ENCODE measurements at regions not wholly inside any gene's neighbourhood (a gene's known extent, or its start where the extent isn't known, plus 50 kb on each side); places are given as distances from the start of the nearest gene placed in this dataset.

DNA sequence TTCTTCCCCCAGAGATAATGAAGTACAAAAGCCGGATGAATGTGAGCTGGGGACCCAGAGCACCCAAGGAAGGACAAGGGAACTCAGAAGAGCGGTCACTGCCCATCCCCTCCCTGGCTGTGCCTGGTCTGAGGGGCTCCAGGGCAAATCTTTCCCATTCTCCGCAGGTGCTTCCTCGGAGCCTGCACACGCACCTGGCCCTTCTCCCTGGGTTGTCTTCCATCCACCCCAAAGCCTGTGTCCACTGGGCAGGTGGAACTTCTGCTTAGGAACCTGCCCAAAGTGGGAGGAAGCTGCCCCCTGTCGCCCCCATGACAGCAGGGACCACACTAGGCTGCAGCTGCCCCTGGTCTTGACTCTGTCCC is 121.0 kb upstream of the FGF3 start:
- no peak overlapping the region for H3K4me3 ChIP-seq (ENCODE audit: low read depth, low read length)
- no peak for DNase-seq (ENCODE audit: low read depth)
- TF ChIP-seq, protein P1, sequence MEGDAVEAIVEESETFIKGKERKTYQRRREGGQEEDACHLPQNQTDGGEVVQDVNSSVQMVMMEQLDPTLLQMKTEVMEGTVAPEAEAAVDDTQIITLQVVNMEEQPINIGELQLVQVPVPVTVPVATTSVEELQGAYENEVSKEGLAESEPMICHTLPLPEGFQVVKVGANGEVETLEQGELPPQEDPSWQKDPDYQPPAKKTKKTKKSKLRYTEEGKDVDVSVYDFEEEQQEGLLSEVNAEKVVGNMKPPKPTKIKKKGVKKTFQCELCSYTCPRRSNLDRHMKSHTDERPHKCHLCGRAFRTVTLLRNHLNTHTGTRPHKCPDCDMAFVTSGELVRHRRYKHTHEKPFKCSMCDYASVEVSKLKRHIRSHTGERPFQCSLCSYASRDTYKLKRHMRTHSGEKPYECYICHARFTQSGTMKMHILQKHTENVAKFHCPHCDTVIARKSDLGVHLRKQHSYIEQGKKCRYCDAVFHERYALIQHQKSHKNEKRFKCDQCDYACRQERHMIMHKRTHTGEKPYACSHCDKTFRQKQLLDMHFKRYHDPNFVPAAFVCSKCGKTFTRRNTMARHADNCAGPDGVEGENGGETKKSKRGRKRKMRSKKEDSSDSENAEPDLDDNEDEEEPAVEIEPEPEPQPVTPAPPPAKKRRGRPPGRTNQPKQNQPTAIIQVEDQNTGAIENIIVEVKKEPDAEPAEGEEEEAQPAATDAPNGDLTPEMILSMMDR (IDR thresholded peaks at IDR 0.05; ENCODE audit: insufficient read depth, low read depth, low read length) = no peak

DNA sequence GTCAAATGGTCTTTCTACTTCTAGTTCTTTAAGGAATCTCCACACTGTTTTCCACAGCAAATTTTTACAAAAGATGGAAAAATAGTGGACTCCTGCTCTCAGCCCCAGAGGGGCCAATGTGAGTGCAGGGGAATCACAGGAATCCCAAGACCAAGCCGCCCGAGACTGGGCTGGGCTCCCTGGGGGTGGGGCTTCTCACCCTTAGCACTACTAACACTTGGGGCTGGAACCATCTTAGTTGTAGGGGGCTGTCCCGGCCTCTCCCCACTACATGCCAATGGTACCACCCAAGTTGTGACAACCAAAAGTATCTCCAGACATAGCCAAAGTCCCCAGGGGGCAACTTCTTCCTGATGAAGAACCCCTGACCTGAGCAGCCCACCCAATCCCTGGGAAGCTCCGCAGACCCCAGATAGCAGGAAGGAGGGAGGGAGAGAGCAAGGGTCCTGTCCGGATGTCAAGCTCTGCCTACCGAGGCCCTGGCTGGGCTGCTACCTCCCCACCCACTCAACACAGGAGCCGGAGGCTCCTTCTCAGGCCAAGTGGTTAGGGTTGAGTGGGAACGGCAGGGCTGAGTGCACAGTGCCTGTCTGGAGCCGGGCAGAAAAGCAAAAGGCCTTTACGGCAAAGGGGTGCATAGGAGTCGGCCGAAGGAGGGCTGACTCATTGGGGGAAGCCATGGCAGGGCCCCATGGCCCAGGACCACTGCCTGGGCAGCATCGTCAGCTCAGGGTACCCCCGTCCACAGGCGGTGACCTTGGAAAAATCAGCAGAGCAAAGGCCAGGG is 122.5 kb upstream of the FGF3 start:
- H3K4me3 ChIP-seq (ENCODE audit: low read depth, low read length) = no peak overlapping the region
- no peak for DNase-seq (ENCODE audit: low read depth)
- TF ChIP-seq, protein P1 (IDR thresholded peaks at IDR 0.05; ENCODE audit: insufficient read depth, low read depth, low read length) = no peak

DNA sequence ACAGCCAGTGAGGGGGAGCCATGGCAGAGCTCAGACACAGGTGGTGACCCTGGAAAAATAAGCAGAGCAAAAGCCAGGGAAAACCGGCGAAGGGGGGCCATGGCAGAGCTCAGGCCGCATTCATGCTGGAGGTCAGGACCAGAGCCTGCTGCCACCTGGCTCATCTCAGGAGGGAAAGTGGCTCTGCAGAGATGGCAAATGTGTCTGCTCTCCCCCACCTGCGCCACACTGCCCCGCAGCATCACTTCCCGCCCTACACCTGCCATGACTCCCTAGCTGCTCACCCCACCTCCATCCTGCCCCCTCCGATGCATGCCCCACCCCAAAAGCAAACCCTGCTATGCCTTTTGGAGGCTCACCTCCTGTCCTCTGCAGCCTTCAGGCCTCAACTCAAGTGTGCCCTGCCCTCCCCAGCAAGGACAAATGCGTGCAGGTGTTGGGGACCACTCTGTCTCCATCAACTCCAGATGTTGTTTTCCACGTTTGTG is 123.2 kb upstream of the FGF3 start:
- H3K4me3 ChIP-seq (ENCODE audit: low read depth, low read length) = no peak overlapping the region
- TF ChIP-seq, protein P1 (IDR thresholded peaks at IDR 0.05; ENCODE audit: insufficient read depth, low read depth, low read length) = no peak
- DNase-seq (ENCODE audit: low read depth) = no peak

DNA sequence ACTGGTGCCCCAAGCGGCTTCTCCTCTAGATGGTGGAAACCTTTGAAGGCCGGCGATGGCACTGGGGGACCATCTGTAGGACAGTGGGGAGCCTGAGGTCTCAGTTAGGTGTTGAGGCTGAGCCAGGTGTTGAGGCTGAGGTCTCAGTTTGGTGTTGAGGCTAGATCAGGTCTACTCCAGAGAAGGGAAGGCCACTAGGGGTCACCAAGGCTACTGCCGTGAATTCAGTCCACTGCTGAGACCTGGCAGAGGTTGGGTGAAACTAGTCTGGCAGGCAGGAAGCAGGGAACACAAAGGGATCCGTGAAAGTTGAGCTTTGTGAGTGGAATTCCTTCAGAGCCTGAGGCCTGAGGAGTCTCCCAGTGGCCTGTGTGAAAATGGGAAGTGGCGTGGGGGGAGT is 123.8 kb upstream of the FGF3 start:
- H3K4me3 ChIP-seq (ENCODE audit: low read depth, low read length) = no peak overlapping the region
- no peak for DNase-seq (ENCODE audit: low read depth)
- TF ChIP-seq, protein P1 (IDR thresholded peaks at IDR 0.05; ENCODE audit: insufficient read depth, low read depth, low read length) = no peak

DNA sequence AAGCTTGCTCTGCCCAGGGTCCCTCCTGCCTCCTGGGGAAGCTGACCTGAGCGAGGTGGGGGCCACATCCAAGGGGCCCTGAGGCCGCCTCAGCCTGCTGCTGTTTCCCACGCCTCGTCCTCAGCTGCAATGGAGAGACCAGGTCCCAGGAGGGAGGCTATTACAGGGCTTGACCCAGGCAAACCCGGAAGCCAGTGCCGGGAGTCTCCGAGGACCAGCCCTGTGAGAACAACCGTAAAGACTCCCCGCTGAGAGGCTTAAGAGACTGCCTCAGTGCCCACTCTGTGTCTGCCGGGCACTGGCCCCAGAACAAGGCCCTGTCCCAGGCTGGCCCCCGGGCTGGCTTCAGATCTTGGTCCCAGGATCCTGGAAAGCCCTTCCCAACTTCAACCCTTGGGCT is 124.3 kb upstream of the FGF3 start:
- H3K4me3 ChIP-seq (ENCODE audit: low read depth, low read length) = no peak overlapping the region
- no peak for DNase-seq (ENCODE audit: low read depth)
- TF ChIP-seq, protein P1 (IDR thresholded peaks at IDR 0.05; ENCODE audit: insufficient read depth, low read depth, low read length) = no peak

DNA sequence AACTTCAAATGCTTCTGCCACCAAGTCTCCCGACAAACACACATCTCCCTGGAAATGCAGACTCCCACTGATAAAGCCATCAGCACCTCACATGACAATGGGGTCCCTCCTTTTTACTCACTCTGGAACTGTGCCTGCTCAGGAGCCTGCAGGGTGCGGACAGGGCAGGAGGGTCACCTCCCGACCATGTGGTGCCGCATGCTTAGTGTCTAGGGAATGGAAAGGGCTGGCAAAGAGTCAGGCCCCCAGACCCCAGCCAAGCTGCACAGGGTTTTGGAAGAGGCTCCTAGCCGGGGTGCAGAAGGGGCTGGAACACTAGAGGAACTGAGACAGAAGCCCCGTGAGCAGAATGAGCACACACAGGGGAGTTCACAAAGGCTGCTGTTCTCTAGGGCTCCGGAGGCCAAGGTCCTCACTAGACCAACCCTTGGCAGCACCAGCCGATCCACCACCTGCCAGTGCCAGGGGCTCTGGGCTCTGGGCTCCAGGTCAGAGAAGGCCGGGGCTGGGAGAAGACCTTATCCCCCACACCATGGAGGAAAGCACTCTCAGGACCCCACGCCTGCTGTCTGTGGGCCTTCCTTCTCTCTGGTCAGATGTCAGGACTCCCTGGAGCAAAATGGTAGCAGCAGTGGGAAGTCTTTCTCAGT is 125.1 kb upstream of the FGF3 start:
- no peak for DNase-seq (ENCODE audit: low read depth)
- TF ChIP-seq, protein P1 (IDR thresholded peaks at IDR 0.05; ENCODE audit: insufficient read depth, low read depth, low read length) = no peak
- no peak overlapping the region for H3K4me3 ChIP-seq (ENCODE audit: low read depth, low read length)
